Fibroblast of villous mesenchyme (primary cell): ENCODE measurements at regions not wholly inside any gene's neighbourhood (a gene's known extent, or its start where the extent isn't known, plus 50 kb on each side); places are given as distances from the start of the nearest gene placed in this dataset.

Source experiments
- DNase-seq: peaks from one replicate; pipeline ENCODE4 v3.0.0-alpha.2; 2010; ENCODE audit warnings: low read depth
- H3K4me3 ChIP-seq: 2 replicates; pipeline ENCODE4 v1.5.1; 2011; ENCODE audit warnings: low read depth, mild to moderate bottlenecking, low read length
- CTCF ChIP-seq: IDR thresholded peaks from 2 replicates; pipeline ENCODE4 v1.5.1; 2012; ENCODE audit warnings: low read depth, mild to moderate bottlenecking, low read length; ENCODE audit not compliant: insufficient read depth

GRCh38 chr1:187959062-187959461 lies 1130.3 kb downstream of the PLA2G4A start:
- TF ChIP-seq CTCF: no peak
- no peak overlapping the region for H3K4me3 ChIP-seq
- no peak for DNase-seq

GRCh38 chr1:187960125-187960638 lies 1131.4 kb downstream of the PLA2G4A start:
- no peak for TF ChIP-seq CTCF
- DNase-seq: no peak
- no peak overlapping the region for H3K4me3 ChIP-seq

GRCh38 chr1:187961895-187962294 lies 1133.1 kb downstream of the PLA2G4A start:
- no peak for DNase-seq
- H3K4me3 ChIP-seq: no peak overlapping the region
- TF ChIP-seq CTCF: no peak

GRCh38 chr1:187971851-187972250 lies 1143.1 kb downstream of the PLA2G4A start:
- no peak for TF ChIP-seq CTCF
- no peak for DNase-seq
- no peak overlapping the region for H3K4me3 ChIP-seq

GRCh38 chr1:187977298-187977697 lies 1148.5 kb downstream of the PLA2G4A start:
- TF ChIP-seq CTCF: no peak

GRCh38 chr1:187985145-187985896 lies 1156.6 kb downstream of the PLA2G4A start:
- DNase-seq: no peak
- no peak overlapping the region for H3K4me3 ChIP-seq
- no peak for TF ChIP-seq CTCF

More at GRCh38 chr1:187977298-187977697, 1148.5 kb downstream of the PLA2G4A start:
- DNase-seq: no peak
- no peak overlapping the region for H3K4me3 ChIP-seq
